Activated naive CD4-positive, alpha-beta T cell treated with anti-CD3 and anti-CD28 coated beads, Interleukin-2, amount 50 U/mL, for 24 hours (primary cell): ENCODE measurements at regions not wholly inside any gene's neighbourhood (a gene's known extent, or its start where the extent isn't known, plus 50 kb on each side); places are given as distances from the start of the nearest gene placed in this dataset.
A peak's percentile ranks its signal among the peaks of the same experiment; 100 is the strongest.

Experiments used
- H3K27ac Mint-ChIP-seq: one replicate; pipeline ENCODE4 v1.8.0; 2021; ENCODE audit warnings: mild to moderate bottlenecking, mixed read lengths
- H3K27me3 Mint-ChIP-seq: one replicate; pipeline ENCODE4 v1.8.0; 2021; ENCODE audit warnings: mixed read lengths
- H3K36me3 Mint-ChIP-seq: one replicate; pipeline ENCODE4 v1.8.0; 2021; ENCODE audit warnings: mixed read lengths
- H3K4me1 Mint-ChIP-seq: one replicate; pipeline ENCODE4 v1.8.0; 2021; ENCODE audit warnings: mixed read lengths
- H3K4me3 Mint-ChIP-seq: one replicate; pipeline ENCODE4 v1.8.0; 2021; ENCODE audit warnings: mild to moderate bottlenecking, mixed read lengths
- H3K9me3 Mint-ChIP-seq: one replicate; pipeline ENCODE4 v1.8.0; 2021; ENCODE audit warnings: mixed read lengths

- Mint-ChIP-seq H3K9me3 (no peaks in the 10 kb centered on the region), H3K27me3 (no peaks in the 10 kb centered on the region), H3K36me3 (no peaks in the 10 kb centered on the region), H3K27ac (no peak overlapping the region), H3K4me1 (no peaks in the 10 kb centered on the region), H3K4me3 (no peak overlapping the region)
Measured at GRCh38 chr10:4099202-4099601, 314.2 kb upstream of the KLF6 start.

GRCh38 chr10:4095166-4095917 lies 310.3 kb upstream of the KLF6 start:
- H3K27ac Mint-ChIP-seq: no peak overlapping the region
- peaks cover 8% of the 10 kb centered on the region for H3K9me3 Mint-ChIP-seq
- H3K4me3 Mint-ChIP-seq: no peak overlapping the region
- no peaks in the 10 kb centered on the region for H3K4me1 Mint-ChIP-seq
- H3K27me3 Mint-ChIP-seq: no peaks in the 10 kb centered on the region
- no peaks in the 10 kb centered on the region for H3K36me3 Mint-ChIP-seq

GRCh38 chr10:4094751-4095150 lies 309.7 kb upstream of the KLF6 start:
- Mint-ChIP-seq H3K27me3 (no peaks in the 10 kb centered on the region), H3K4me3 (no peak overlapping the region), H3K27ac (no peak overlapping the region), H3K4me1 (no peaks in the 10 kb centered on the region), H3K36me3 (no peaks in the 10 kb centered on the region), H3K9me3 (peaks cover 8% of the 10 kb centered on the region)

GRCh38 chr10:4093438-4093837 lies 308.4 kb upstream of the KLF6 start:
- Mint-ChIP-seq H3K27ac (no peak overlapping the region), H3K4me1 (peaks cover 2% of the 10 kb centered on the region), H3K27me3 (no peaks in the 10 kb centered on the region), H3K9me3 (peaks cover 8% of the 10 kb centered on the region), H3K4me3 (no peak overlapping the region), H3K36me3 (no peaks in the 10 kb centered on the region)

- Mint-ChIP-seq H3K4me1 (peaks cover 7% of the 10 kb centered on the region), H3K27ac (no peak overlapping the region), H3K36me3 (no peaks in the 10 kb centered on the region), H3K9me3 (peaks cover 8% of the 10 kb centered on the region), H3K27me3 (no peaks in the 10 kb centered on the region), H3K4me3 (no peak overlapping the region)
Measured at GRCh38 chr10:4088354-4089066, 303.5 kb upstream of the KLF6 start.

- H3K9me3 Mint-ChIP-seq: no peaks in the 10 kb centered on the region
- H3K27me3 Mint-ChIP-seq: no peaks in the 10 kb centered on the region
- no peaks in the 10 kb centered on the region for H3K36me3 Mint-ChIP-seq
- no peak overlapping the region for H3K27ac Mint-ChIP-seq
- peaks cover 13% of the 10 kb centered on the region for H3K4me1 Mint-ChIP-seq
- H3K4me3 Mint-ChIP-seq: no peak overlapping the region
Measured at GRCh38 chr10:4086131-4086898, 301.3 kb upstream of the KLF6 start.

- Mint-ChIP-seq H3K9me3 (no peaks in the 10 kb centered on the region), H3K36me3 (no peaks in the 10 kb centered on the region), H3K4me3 (no peak overlapping the region), H3K27ac (no peak overlapping the region), H3K27me3 (no peaks in the 10 kb centered on the region), H3K4me1 (peaks cover 34% of the 10 kb centered on the region)
Measured at GRCh38 chr10:4083509-4084003, 298.5 kb upstream of the KLF6 start.

GRCh38 chr10:4082861-4083260 lies 297.9 kb upstream of the KLF6 start:
- Mint-ChIP-seq H3K9me3 (no peaks in the 10 kb centered on the region), H3K4me3 (no peak overlapping the region), H3K36me3 (no peaks in the 10 kb centered on the region), H3K27ac (no peak overlapping the region), H3K27me3 (no peaks in the 10 kb centered on the region), H3K4me1 (peaks cover 29% of the 10 kb centered on the region)

- peaks cover 28% of the 10 kb centered on the region for H3K4me1 Mint-ChIP-seq
- H3K4me3 Mint-ChIP-seq: peak overlapping the region; percentile 26
- no peaks in the 10 kb centered on the region for H3K9me3 Mint-ChIP-seq
- no peaks in the 10 kb centered on the region for H3K36me3 Mint-ChIP-seq
- H3K27ac Mint-ChIP-seq: no peak overlapping the region
- H3K27me3 Mint-ChIP-seq: no peaks in the 10 kb centered on the region
Measured at GRCh38 chr10:4081685-4082111, 296.7 kb upstream of the KLF6 start.

- peak overlapping the region; percentile 31 for H3K27ac Mint-ChIP-seq
- peaks cover 32% of the 10 kb centered on the region for H3K4me1 Mint-ChIP-seq
- H3K9me3 Mint-ChIP-seq: no peaks in the 10 kb centered on the region
- peak overlapping the region; percentile 51 for H3K4me3 Mint-ChIP-seq
- no peaks in the 10 kb centered on the region for H3K36me3 Mint-ChIP-seq
- H3K27me3 Mint-ChIP-seq: no peaks in the 10 kb centered on the region
Measured at GRCh38 chr10:4080225-4080805, 295.3 kb upstream of the KLF6 start.

- no peaks in the 10 kb centered on the region for H3K27me3 Mint-ChIP-seq
Measured at GRCh38 chr10:4079803-4080202, 294.8 kb upstream of the KLF6 start.

GRCh38 chr10:4077804-4078203 lies 292.8 kb upstream of the KLF6 start:
- no peaks in the 10 kb centered on the region for H3K36me3 Mint-ChIP-seq
- H3K4me1 Mint-ChIP-seq: peaks cover 49% of the 10 kb centered on the region
- H3K4me3 Mint-ChIP-seq: no peak overlapping the region
- H3K9me3 Mint-ChIP-seq: no peaks in the 10 kb centered on the region
- no peak overlapping the region for H3K27ac Mint-ChIP-seq
- H3K27me3 Mint-ChIP-seq: no peaks in the 10 kb centered on the region

More at GRCh38 chr10:4079803-4080202, 294.8 kb upstream of the KLF6 start:
- H3K4me3 Mint-ChIP-seq: no peak overlapping the region
- no peaks in the 10 kb centered on the region for H3K9me3 Mint-ChIP-seq
- H3K36me3 Mint-ChIP-seq: no peaks in the 10 kb centered on the region
- no peak overlapping the region for H3K27ac Mint-ChIP-seq
- peaks cover 37% of the 10 kb centered on the region for H3K4me1 Mint-ChIP-seq

- H3K9me3 Mint-ChIP-seq: no peaks in the 10 kb centered on the region
- no peaks in the 10 kb centered on the region for H3K36me3 Mint-ChIP-seq
- no peaks in the 10 kb centered on the region for H3K27me3 Mint-ChIP-seq
- no peak overlapping the region for H3K27ac Mint-ChIP-seq
- no peak overlapping the region for H3K4me3 Mint-ChIP-seq
- peaks cover 49% of the 10 kb centered on the region for H3K4me1 Mint-ChIP-seq
Measured at GRCh38 chr10:4076983-4077382, 292.0 kb upstream of the KLF6 start.

- Mint-ChIP-seq H3K9me3 (no peaks in the 10 kb centered on the region), H3K27ac (peak overlapping the region; percentile 52), H3K4me1 (peaks cover 36% of the 10 kb centered on the region), H3K4me3 (no peak overlapping the region), H3K36me3 (no peaks in the 10 kb centered on the region), H3K27me3 (no peaks in the 10 kb centered on the region)
Measured at GRCh38 chr10:4075443-4075842, 290.4 kb upstream of the KLF6 start.

GRCh38 chr10:4074545-4075407 lies 289.8 kb upstream of the KLF6 start:
- Mint-ChIP-seq H3K4me1 (peaks cover 29% of the 10 kb centered on the region), H3K27me3 (no peaks in the 10 kb centered on the region), H3K9me3 (no peaks in the 10 kb centered on the region), H3K4me3 (peak overlapping the region; percentile 9), H3K36me3 (no peaks in the 10 kb centered on the region), H3K27ac (peak overlapping the region; percentile 38)
